HG02981 (cell line): ENCODE measurements at regions not wholly inside any gene's neighbourhood (a gene's known extent, or its start where the extent isn't known, plus 50 kb on each side); places are given as distances from the start of the nearest gene placed in this dataset.

Experiments used
- ATAC-seq: cut with Tn5 transposase; IDR thresholded peaks from one replicate; pipeline ENCODE4 v1.9.1; 2021; ENCODE audit warnings: mild to moderate bottlenecking, moderate library complexity; ENCODE audit not compliant: unreplicated experiment

DNA sequence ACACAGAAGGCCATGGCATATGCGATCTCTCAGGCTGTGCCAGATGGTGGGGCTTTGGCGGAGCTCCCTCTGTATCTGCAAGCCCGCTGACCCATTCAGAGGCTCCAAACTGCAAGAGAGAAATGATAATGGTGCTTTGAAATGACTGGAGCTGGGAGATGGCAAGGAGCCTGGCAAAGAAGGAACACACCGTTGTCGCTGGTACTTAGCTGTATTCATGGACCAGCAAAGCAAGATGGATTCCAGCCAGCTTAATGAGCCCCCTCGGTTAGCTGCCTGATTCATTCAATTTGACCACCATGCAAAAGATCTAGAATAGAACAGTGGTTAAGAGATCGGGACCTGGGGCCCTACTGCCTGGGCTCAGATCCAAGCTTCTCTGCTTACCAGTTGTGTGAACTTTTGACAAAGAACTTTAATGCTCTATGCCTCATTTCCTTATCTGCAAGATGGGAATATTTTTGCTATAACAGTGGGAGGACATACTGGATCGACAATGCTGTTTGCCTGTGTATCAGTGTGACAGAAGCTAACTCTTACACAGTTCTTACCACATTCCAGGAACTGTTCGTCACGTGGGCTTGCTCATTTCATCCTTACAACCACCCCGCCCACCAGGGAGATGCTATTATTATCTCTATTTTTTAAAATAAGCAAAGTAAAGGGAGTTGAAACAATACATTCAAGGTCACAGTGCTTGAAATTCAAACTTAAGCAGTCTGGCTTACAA lies 317.8 kb upstream of the SULF2 start:
- ATAC-seq, result no peak

GRCh38 chr20:48102076-48102787 lies 317.0 kb upstream of the SULF2 start:
- no peak for ATAC-seq

- ATAC-seq, result no peak
Observed at GRCh38 chr20:48100483-48100882, 315.2 kb upstream of the SULF2 start.

- no peak for ATAC-seq
Observed at GRCh38 chr20:48098866-48099265, 313.6 kb upstream of the SULF2 start.

DNA sequence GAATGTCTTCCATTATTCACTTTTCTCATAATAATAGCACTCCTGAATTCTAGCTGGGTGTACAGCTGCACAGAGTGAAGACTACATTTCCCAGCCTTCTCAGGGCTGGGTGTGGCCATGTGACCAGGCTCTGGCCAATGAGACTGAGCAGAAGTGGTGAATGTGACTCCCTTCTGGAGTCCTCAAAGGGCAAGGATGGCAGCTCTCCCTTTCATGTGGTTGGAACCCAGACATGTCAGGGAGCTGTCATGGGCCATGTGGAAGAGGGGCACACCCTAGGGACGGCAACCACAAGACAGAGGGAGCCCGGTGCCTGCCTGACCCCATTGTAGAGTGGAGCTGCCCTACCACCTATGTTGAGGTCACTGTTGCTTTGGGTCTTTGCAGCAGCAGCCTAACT lies 312.8 kb upstream of the SULF2 start:
- ATAC-seq, result no peak

DNA sequence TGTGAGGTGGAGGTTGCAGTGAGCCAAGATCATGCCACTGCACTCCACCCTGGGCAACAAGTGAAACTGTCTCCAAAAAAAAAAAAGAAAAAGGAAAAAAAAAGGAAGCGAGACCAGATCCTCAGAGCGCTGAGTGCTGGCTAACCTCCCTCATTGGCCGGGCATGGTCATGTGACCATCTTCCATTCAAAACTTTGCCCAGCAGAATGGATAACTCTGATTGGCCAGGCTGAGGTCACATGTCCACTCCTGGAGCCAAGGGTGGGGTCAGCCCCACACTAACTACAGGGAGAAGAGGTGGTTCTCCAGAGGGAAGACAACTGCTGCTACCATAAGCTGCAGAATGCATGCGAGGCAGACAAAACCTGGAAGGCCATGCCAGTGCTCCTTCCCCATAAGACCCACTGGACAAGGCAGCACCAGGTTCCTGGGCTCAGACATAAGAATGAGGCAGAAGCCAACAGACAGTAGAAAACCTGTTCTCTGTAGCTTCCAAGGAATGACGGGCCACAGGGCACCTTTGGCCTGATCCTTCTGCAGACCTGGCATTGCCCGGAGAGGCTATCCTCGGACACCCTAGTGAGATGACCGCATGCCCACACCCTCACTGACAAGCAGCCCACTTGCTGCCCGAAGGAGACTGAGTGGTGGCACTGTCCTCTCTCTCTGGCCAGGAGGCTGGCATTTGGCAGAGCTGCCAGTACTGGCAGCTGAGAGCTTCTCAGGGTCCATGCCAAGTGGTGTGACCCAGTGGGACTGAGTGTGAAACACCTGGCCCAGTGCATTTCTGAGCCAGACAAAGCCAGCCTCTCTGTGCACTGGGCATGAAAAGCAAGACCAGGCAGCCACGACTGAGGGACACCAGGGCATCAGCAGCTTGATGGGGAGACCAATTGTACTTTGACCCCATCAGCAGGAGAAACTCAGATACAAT lies 311.9 kb upstream of the SULF2 start:
- ATAC-seq, result no peak

DNA sequence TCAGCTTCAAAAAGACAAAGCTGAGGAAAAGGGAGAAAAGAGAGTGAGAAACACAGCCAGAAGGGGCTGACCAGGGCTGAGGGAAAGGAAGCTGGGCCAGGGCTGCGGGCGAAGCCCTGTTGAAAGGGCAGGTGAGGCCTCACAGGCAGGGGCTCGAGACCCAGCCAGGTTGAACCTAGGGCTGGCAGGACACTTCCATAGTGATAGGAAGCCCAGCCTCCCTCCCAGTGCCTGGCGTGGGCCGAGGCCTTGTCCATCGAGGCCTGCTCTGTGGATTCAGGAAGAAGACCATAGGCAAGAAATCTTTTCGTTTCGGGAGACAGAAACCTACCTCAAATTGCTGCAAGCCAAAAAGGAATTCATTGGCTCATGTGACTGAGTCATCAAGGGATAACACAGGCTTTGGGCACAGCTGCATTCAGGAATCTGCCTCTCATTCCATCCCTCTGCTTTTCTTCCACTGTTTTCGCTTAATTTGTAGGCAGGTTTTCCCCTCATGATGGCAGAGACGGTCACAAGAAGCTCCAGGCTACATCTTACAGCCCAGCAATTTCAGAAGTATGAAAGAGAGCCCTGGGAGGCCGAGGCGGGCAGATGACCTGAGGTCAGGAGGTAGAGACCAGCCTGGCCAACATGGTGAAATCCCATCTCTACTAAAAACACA lies 311.1 kb upstream of the SULF2 start:
- ATAC-seq, result no peak

DNA sequence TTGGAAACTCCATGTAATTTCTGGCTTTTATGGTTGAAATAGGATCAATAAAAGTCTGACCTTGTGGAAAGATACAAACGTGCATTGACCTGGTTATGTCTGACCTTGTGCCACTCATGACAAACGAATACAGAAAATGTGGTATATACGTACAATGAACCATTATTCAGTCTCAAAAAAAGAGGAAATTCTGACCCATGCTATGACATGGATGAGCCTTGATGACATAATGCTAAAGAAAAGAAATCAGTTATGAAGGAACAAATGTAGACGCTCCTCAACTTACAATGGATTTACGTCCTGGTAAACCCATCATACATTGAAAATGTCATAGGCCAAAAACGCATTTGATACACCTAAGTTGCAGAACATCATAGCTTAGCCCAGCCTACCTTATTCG lies 309.7 kb upstream of the SULF2 start:
- no peak for ATAC-seq

- no peak for ATAC-seq
Observed at GRCh38 chr20:48094196-48094749, 309.0 kb upstream of the SULF2 start.

DNA sequence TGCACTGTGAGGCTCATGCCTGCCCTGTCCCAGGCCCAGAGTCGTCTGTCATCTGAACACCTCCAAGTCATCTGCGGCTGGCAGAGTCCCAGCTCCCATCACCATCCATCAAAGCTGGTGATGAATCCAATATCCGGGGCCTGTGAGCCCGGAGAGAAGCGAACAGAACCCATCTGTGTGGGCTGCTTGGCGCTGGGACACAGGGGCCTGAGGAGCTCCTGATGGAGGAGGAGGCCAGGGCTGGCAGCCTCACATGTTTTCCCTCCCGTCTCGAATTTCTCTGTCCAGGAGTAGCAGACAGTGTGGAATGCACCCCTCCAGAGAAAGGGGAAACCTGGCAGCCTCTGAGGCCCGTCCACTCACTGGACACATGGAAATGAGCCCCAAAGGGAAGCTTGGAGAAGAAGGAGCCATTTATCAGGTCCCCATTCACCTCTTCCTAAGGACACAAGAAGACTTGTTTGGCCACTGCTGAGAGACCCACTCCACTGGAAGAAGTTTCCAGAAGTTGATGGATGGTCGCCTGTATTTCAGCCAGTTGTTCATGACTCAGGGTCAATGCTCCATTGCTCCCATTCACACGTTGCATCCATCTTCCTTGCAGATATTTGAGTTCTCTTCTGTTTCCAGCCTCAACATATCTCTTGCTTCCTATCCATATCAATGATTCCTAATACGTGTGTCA lies 307.5 kb upstream of the SULF2 start:
- ATAC-seq, result no peak

DNA sequence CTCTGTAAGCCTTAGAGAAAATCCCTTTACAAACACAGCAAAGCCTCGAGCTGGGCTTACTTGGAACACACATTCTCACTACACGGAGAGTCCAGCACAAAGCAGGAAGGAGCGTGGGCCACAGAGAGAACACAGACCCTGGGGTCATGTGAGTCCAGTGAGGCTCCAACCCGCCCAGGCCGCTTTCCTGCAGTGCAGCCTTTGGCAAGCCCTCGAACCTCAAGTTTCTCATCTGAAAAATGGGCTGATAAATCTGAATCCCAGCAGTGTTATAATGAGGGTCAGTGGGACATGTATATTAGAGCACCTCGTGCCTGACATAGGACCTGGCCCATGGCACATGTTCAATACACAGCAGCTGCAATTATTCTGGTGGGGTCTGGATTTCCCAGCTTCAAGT lies 305.5 kb upstream of the SULF2 start:
- no peak for ATAC-seq

DNA sequence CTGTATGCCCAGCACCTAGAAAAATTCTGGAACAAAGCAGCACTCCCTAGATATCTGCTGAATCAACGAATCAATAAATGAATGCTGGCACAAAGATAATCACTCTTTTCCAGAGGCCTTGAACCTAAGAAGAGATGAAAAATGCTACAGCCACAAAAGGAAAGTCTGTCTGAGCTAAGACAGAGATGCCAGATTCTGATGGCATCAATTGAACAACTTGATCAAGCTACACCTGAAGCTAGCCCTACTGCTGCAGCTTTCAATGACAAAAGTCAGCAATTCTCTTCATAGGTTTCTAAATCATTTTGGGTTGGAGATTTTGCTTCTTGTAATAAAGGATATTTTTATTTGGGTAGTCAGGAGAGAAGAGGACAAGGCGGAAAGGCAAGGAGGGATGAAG lies 305.0 kb upstream of the SULF2 start:
- ATAC-seq, result no peak

GRCh38 chr20:48080583-48080982 lies 295.3 kb upstream of the SULF2 start:
- no peak for ATAC-seq

DNA sequence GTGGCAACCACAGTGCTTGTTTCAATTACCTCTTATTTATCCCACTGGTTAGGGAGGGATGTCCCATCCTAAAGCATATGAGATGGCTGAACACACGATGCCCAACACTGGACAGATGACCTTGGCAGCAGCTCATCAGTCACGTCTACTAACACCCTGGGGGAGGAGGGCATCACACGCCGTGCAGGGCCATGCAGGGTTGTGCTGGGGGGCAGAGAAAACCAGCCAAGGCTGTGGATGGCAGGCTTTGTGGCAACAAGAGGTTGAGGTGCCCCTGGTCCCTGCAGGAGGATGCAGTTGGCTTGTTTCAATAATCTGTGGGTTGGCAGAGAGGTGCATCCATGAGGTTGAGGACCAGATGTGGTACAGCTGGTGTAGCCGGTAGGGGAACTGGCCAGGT lies 293.7 kb upstream of the SULF2 start:
- ATAC-seq, result no peak

DNA sequence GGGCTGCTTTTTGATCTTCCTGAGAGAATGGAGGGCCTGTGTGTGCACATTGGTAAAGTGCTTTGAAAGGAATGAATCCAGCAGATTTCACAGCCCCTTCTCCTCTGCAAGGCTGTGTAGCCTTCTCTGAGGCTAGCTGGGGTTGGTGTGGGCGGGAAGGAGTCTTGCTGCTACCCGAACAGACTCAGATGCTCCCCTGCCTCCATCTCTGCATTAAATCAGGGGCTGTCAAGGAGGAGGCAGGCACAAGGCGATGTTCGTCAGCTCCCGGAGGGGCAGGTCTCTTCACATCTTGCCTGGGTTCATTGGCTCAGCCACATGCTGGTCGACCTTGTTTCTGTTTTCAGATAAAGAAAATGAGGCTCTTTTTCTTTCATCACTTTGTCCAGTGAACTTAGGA lies 291.5 kb upstream of the SULF2 start:
- ATAC-seq, result no peak

DNA sequence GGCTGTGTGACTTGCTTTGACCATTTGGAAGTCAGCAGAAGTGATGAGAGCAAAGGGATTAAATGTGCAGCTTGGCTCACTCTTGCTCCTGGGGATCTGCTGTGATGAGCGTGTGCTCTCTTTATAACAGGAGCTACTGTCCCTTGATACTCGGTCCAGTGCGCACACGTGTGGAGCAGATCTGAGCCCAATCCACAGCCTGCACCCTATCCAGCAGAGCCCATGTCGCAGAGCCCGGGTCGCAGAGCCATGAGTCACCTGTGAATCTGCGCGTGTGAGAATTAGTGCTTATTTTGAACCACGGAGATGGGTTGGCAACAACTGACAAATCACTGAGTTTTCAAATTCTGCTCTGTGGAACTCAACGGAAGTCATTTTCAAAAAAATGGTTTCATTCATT lies 291.0 kb upstream of the SULF2 start:
- ATAC-seq, result no peak

- ATAC-seq, result no peak
Observed at GRCh38 chr20:48075591-48076174, 290.4 kb upstream of the SULF2 start.

DNA sequence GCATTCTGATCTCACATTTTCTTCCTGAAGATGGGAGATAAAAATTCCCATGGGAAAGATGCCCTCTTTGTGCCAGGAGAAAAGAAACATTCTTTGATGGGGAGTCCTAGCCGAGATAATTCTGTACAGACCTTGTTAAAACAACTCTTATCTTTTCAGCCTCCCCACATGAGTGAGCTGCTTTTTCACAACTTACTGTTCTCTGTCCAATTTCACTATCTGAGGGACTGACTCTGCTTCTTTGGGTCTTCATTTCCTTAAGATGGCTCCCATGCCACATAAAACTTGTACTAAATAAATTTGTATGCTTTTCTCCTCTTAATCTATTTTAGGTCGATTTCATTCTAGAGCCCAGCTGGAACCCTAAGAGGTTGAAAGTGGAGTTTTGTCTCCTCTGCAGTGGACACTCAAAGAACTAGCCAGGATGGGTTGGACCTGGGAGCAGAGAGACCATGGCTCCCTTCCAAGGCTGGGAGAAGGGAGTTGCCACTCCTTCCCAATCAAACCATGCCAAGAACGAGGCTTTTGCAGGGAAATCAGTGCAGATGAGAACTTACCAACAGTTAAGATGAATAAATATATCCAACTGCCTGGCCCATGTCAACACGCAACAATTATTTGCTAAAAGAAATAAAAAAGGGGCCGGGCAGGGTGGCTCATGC lies 285.8 kb upstream of the SULF2 start:
- no peak for ATAC-seq

DNA sequence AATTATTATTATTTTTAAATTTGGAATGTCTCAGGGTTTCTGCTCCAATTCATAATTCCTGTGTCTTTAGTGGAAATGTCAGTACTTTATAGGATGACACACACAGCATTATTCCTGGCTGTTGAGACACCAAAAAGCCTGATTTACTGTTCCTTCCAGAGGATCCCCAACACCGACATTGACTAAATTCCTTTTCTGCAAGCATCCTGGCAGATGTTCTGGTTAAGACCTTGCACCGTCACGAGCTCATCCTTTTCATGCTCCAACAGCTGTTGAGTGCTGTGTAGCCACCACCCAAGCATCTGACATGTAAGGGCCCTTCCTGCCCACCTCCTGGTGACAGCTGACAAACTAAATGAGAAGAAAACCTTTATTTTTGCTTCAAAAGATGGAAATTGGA lies 284.3 kb upstream of the SULF2 start:
- no peak for ATAC-seq
